ENCODE measurements at regions not wholly inside any gene's neighbourhood (a gene's known extent, or its start where the extent isn't known, plus 50 kb on each side); places are given as distances from the start of the nearest gene placed in this dataset.

- no peak for ATAC-seq
- Histone ChIP-seq H3K36me3 (ENCODE audit: low read depth) (no peaks in the 10 kb centered on the region), H3K4me1 (ENCODE audit: low read depth) (no peaks in the 10 kb centered on the region), H3K9me3 (peaks cover 19% of the 10 kb centered on the region), H3K4me3 (no peak overlapping the region)
- intact Hi-C loops (cut with DNase I, micrococcal nuclease) = no loop called here
- TF ChIP-seq CTCF (IDR thresholded peaks at IDR 0.05) = no peak
- no peak for DNase-seq
These were observed 483.0 kb upstream of the PFKP start for GRCh38 chr10:2584385-2584784.

- Histone ChIP-seq H3K36me3 (ENCODE audit: low read depth) (no peaks in the 10 kb centered on the region), H3K4me1 (ENCODE audit: low read depth) (no peaks in the 10 kb centered on the region), H3K9me3 (peaks cover 52% of the 10 kb centered on the region), H3K4me3 (no peak overlapping the region)
- intact Hi-C loops (cut with DNase I, micrococcal nuclease) = no loop called here
- no peak for TF ChIP-seq CTCF (IDR thresholded peaks at IDR 0.05)
- DNase-seq (no peak), ATAC-seq (no peak)
These were observed 490.5 kb upstream of the PFKP start for GRCh38 chr10:2576892-2577291.

GRCh38 chr10:2575460-2575859, 491.9 kb upstream of the PFKP start:
- Histone ChIP-seq H3K4me1 (ENCODE audit: low read depth) (no peaks in the 10 kb centered on the region), H3K9me3 (peaks cover 52% of the 10 kb centered on the region), H3K4me3 (no peak overlapping the region), H3K36me3 (ENCODE audit: low read depth) (no peaks in the 10 kb centered on the region)
- no peak for ATAC-seq
- intact Hi-C loops (cut with DNase I, micrococcal nuclease) = no loop called here
- TF ChIP-seq CTCF (IDR thresholded peaks at IDR 0.05) = no peak
- DNase-seq = no peak

- Histone ChIP-seq H3K4me1 (ENCODE audit: low read depth) (no peaks in the 10 kb centered on the region), H3K9me3 (peaks cover 42% of the 10 kb centered on the region), H3K4me3 (no peak overlapping the region), H3K36me3 (ENCODE audit: low read depth) (no peaks in the 10 kb centered on the region)
- no peak for DNase-seq
- ATAC-seq = no peak
- TF ChIP-seq CTCF (IDR thresholded peaks at IDR 0.05) = no peak
- intact Hi-C loops (cut with DNase I, micrococcal nuclease) = no loop called here
These were observed 494.7 kb upstream of the PFKP start for GRCh38 chr10:2572611-2573010.

- no peak for DNase-seq
- no peak for ATAC-seq
- peaks cover 38% of the 10 kb centered on the region for H3K9me3 ChIP-seq
- intact Hi-C loops (cut with DNase I, micrococcal nuclease) = no loop called here
- TF ChIP-seq CTCF (IDR thresholded peaks at IDR 0.05) = no peak
- no peaks in the 10 kb centered on the region for H3K4me1 ChIP-seq (ENCODE audit: low read depth)
- H3K36me3 ChIP-seq (ENCODE audit: low read depth) = no peaks in the 10 kb centered on the region
- no peak overlapping the region for H3K4me3 ChIP-seq
These were observed 510.5 kb upstream of the PFKP start for GRCh38 chr10:2556883-2557282.

GRCh38 chr10:2548071-2548470, 519.3 kb upstream of the PFKP start:
- DNase-seq (no peak), ATAC-seq (no peak)
- no peak for TF ChIP-seq CTCF (IDR thresholded peaks at IDR 0.05)
- Histone ChIP-seq H3K9me3 (peaks cover 26% of the 10 kb centered on the region), H3K4me3 (no peak overlapping the region), H3K36me3 (ENCODE audit: low read depth) (no peaks in the 10 kb centered on the region), H3K4me1 (ENCODE audit: low read depth) (no peaks in the 10 kb centered on the region)
- intact Hi-C loops (cut with DNase I, micrococcal nuclease) = no loop called here

Measured in mucosa of descending colon (tissue), 3 donors.